Left hindlimb (tissue), 1 donor: ENCODE measurements at regions not wholly inside any gene's neighbourhood (a gene's known extent, or its start where the extent isn't known, plus 50 kb on each side); places are given as distances from the start of the nearest gene placed in this dataset.

Experiments
- DNase-seq: peaks from one replicate; pipeline ENCODE4 v3.0.0-alpha.2; 2018

DNA sequence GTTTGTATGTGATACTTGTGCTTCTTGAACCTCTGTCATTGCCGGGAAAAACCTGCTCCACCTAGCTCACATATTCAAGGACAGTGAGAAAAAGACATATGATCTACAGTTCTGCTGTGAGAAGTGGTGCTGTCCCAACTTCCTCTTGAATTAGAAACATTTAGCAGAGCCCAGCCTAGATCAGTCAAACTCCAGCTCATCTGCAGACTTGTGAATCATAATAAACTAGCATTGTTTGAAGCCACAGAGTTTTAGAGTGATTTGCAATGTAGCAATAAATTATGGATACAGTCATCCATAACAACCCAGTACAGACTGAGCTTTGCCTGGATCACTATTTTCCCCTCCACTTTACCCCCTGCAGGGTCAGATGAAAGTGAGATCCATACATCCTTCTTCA lies 497.8 kb downstream of the PLA2G4A start:
- DNase-seq, result no peak

DNA sequence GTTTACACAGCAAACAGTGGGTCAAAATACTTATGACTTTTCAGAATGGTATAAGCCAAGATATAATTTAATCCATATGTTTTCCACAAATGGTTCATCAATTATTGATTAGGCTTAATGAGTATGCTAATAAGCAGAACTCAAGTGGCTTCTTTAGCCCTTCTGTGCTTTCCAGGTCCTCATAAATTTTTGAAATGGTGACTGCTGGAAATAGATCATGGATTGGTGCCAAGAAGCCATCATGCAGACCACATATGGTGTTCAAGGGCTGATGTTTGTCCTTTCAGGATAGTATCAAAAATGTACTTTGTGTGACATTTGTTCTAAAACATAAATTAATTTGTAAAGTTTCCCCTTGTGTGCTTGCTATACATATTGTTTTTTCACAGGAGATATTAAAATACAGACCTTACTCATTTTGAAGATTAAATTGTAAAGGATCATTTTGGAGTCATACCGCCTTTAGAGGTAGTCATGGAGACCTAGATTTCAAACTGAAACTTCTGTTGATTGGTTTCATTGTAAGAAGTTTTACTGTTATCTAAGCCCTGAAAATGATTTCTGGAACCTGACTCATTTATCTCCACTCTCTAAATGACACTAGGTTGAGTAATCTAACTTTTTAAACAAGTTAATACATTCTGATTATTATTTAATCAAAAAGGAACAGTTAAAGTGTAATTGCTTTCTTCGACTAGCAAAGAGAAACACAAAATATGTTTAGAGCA lies 507.9 kb downstream of the PLA2G4A start:
- DNase-seq, result no peak

- DNase-seq, result no peak
These were observed 510.1 kb downstream of the PLA2G4A start for GRCh38 chr1:187338762-187339412.

DNA sequence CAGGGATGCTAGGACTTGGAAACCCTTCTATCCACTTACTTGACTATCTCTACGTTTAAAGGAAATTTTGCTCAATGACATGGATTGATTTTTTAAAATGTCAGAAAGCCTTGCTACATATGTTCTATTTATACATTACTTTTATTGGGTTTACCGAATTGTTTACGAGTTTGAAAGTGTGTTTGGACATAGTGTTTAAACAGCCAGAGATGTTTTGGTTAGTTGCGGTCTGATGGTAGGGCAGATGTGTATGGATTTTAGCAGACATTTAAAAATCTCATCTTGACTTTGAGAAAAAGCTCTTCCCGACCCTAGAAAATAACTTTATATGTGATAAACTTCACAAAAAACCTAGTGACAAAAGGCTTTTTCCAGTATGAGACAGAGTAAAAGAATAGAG lies 513.7 kb downstream of the PLA2G4A start:
- DNase-seq, result no peak

GRCh38 chr1:187374082-187374481 lies 545.3 kb downstream of the PLA2G4A start:
- DNase-seq, result no peak

GRCh38 chr1:187374742-187375141 lies 546.0 kb downstream of the PLA2G4A start:
- no peak for DNase-seq

DNA sequence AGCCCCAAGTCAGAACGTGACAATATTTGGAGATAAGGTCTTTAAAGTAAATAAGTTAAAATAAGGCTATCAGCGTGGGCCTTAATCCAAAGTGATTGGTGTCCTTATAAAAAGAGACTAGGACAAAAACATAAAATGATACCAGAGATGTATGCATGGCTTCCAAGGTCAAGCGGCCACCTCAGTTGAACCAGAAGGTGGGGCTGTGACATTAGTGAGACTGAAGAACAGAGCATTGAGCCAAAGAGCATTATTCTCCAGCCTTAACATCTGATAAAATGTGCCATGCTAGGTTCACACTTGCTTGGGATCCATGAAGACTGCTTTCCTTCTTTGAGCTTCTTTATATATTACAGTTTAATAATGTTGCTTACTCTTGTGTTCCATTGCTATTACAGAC lies 554.6 kb downstream of the PLA2G4A start:
- DNase-seq, result no peak

DNA sequence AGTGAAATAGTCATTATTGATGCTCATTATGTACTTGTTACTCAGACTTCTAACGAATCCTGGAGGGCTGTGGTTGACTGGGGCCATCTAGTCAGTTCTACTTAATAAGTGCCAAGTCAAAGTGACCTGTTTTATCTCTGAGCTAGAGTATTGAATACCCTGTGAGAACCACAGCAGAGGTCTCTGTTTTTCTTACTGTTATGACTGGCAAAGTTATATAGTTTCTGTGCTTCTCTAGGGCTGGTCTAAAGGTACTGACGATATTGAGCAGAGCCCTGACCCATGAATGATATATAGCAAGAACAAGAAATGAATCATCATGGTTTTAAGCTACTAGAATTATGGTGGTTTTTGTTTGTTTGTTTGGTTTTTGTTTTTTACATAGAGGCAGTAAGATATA lies 555.8 kb downstream of the PLA2G4A start:
- DNase-seq, result no peak

DNA sequence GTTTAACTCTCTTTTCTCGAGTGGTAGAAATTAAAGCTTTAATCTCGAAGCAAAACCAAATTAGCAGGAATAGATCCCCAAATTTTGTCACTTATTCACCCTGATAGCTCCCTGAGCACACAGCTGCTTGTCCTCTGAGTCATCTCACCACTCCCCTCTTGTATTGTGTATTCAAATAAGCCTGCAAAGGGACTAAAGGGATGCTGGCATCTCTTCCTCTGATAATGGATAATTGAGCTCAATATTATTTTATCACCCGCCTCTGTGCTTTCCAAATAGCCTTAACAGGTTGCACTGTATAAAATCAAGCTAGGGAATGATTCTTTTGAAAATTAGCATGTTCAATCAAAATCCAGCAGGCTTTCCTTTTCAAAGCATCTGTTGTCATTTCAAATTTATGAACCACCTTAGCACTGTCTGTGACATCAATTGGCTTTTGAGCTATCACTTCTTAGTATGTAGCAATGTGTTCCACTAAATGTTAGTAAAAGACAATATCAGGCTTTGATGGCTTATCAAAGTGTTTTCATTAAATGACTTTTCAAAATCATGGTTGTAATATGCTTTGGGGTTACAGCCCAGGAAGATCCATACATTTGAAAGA lies 561.6 kb downstream of the PLA2G4A start:
- DNase-seq, result no peak

- DNase-seq, result no peak
These were observed 567.5 kb downstream of the PLA2G4A start for GRCh38 chr1:187396226-187396625.

DNA sequence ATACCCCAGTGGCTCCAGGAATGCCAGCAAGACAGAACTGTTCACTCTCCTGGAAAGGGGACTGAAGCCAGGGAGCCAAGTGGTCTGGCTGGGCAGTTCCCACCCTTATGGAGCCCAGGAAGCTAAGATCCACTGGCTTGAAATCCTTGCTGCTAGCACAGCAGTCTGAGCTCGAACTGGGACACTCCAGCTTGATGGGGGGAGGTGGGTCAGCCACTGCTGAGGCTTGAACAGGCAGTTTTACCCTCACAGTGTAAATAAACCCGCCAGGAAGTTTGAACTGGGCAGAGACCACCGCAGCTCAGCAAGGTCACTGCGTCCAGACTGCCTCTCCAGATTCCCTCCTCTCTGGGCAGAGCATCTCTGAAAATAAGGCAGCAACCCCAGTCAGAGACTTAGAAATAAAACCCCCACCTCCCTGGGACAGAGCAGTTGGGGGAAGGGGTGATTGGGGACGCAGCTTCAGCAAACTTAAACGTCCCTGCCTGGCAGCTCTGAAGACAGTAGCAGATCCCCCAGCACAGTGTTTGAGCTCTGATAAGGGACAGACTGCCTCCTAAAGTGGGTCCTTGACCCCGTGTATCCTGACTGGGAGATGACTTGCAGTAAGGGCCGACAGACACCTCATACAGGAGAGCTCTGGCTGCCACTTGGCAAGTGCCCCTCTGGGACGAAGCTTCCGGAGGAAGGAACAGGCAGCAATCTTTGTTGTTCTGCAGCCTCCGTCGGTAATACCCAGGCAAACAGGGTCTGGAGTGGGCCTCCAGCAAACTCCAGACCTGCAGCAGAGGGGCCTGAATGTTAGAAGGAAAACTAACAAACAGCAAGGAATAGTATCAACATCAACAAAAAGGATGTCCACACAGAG lies 568.4 kb downstream of the PLA2G4A start:
- no peak for DNase-seq

DNA sequence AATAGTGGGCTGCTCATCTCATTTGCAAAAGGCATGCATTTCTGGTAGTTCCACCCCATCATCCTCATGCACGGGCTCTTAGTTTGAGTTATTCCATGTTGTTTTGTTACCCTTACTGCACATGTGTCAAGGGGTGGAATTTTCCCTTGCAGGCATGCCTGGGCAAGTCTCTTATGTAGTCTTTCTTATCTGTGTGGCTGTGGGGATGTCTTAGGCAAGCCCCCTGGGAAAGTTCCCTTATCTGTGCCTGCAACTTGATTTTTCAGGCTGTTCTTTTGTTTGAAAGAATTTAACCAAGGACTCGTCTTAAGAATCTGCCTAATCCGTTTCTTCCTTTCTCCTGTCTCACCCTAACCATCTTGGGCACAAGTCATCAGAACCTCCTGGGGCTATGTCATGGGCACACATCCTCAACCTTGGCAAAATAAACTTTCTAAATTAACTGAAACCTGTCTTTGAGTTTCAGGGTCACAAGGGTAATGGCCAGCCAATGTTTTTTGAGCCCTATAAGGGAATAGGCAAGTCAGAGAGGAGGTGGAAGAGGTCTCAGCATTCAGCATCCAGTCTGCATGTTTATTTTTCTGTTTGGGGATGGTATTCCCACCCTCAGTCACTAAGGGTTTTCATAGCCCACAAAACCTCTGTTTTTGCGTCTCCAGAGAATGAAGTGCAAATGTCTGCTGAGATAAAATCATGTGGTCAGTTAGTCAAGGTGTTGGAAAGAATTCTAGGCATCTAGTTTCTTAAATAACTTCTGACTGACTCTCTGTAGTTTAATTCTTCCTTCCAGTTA lies 579.7 kb downstream of the PLA2G4A start:
- DNase-seq, result no peak

GRCh38 chr1:187409341-187409740 lies 580.6 kb downstream of the PLA2G4A start:
- no peak for DNase-seq

DNA sequence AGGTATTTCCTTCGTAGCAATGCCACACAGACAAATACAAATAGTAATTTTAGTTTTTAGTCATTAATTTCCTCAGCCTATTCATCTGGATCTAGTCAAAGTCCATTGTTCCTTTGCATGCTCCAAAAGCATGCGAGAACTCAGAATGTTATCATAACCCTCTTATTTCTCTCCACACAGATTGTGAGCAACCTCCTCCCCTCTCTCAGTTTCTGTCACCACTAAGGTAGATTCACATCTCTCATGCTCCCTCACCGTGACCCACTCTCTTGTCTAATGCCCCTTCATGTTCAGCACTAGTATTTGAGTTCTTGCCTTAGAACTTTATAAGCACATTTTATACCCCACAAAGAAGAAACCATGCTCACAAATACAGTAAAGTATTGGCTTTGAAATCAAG lies 582.4 kb downstream of the PLA2G4A start:
- no peak for DNase-seq

DNA sequence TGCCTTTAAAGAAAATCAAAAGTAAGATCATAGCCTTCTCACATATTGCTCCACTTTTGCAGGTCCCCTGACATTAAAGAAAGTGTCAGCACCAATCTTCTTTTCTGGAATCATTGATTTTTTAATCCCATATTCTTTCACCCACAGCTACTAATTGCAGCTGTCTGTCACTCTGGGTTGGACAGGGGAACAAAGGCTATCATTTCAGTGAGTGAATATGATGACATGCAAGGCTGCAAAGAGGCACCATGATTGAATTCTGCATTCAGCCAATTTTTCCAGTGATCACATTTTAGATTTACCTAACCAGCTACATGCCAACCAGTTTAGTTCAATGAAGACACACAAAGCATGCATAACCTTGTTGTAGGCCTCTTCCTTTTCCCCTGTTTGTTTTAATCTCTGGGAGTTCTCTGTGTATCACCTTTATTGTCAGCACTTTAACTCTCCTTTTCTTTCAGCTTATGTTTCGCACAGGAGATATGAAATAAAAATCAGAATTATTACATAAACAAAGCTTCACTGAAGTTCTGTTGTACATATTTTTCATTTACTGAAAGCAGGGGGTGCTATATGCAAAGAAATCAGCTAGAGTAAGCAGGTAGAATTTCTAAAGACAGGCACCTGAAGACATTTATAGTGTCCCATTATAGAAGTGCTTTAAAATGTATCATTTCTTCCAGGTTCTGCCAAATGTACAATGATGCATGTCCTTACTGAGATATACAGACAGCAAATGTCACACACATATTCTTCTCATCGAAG lies 584.8 kb downstream of the PLA2G4A start:
- DNase-seq, result no peak

GRCh38 chr1:187415065-187415464 lies 586.3 kb downstream of the PLA2G4A start:
- no peak for DNase-seq

DNA sequence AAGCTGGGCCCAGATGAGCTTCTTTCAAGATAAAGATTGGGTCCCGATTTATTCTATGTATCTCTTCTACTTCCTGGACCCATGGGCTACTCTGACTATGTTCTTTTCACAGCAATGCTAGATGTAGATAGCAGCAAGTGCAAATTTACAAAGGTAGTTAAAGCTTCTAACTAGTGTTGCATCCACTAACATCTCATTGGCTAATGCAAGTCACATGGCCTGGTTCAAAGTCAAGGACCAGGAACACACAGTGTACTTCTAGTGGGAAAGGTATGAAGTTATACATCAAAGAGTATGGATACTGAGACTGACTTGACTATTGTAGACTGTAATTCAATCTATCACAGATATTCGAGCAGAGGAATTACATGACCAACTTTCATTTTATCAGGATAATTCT lies 588.8 kb downstream of the PLA2G4A start:
- DNase-seq, result no peak

GRCh38 chr1:187433598-187433997 lies 604.8 kb downstream of the PLA2G4A start:
- DNase-seq, result no peak

GRCh38 chr1:187442603-187443002 lies 613.9 kb downstream of the PLA2G4A start:
- no peak for DNase-seq

- no peak for DNase-seq
These were observed 615.2 kb downstream of the PLA2G4A start for GRCh38 chr1:187443939-187444338.

- no peak for DNase-seq
These were observed 616.3 kb downstream of the PLA2G4A start for GRCh38 chr1:187445066-187445465.

- no peak for DNase-seq
These were observed 622.5 kb downstream of the PLA2G4A start for GRCh38 chr1:187451238-187451637.
